Suprapubic skin (tissue), 4 donors: ENCODE measurements at regions not wholly inside any gene's neighbourhood (a gene's known extent, or its start where the extent isn't known, plus 50 kb on each side); places are given as distances from the start of the nearest gene placed in this dataset.

Experiments
- DNase-seq, 2 donors: peaks; one replicate each; pipeline ENCODE4 v3.0.0-alpha.2; 2019; ENCODE audit warnings: low spot score in 2 of 2
- H3K27ac ChIP-seq: fragments of 200-600 bp; sonication (generic); one replicate; pipeline ENCODE4 v1.5.1; 2019
- H3K27me3 ChIP-seq: fragments of 200-600 bp; sonication (generic); one replicate; pipeline ENCODE4 v1.5.1; 2019
- H3K36me3 ChIP-seq: fragments of 200-600 bp; sonication (generic); one replicate; pipeline ENCODE4 v1.5.1; 2019
- H3K4me1 ChIP-seq: fragments of 200-600 bp; sonication (generic); one replicate; pipeline ENCODE4 v1.5.1; 2019
- H3K4me3 ChIP-seq: fragments of 200-600 bp; sonication (generic); one replicate; pipeline ENCODE4 v1.5.1; 2019; ENCODE audit warnings: mild to moderate bottlenecking
- H3K9me3 ChIP-seq: fragments of 200-600 bp; sonication (generic); one replicate; pipeline ENCODE4 v1.5.1; 2019
- CTCF ChIP-seq, 2 donors: fragments of 200-600 bp in 1 of 2; fragments of 450-650 bp in 1 of 2; sonication (generic) in 1 of 2; IDR thresholded peaks; one replicate each; pipeline ENCODE4 v1.5.1; 2016 to 2019; ENCODE audit warnings: antibody characterized with exemption in 2 of 2, mild to moderate bottlenecking in 1 of 2, moderate library complexity in 1 of 2
- EP300 ChIP-seq: sonication (generic); formaldehyde crosslinking; IDR thresholded peaks from one replicate; pipeline ENCODE4 v1.6.1; 2017; ENCODE audit warnings: antibody characterized with exemption
- POLR2A ChIP-seq, 2 donors: fragments of 450-650 bp; IDR thresholded peaks; one replicate each; pipeline ENCODE4 v1.6.1; 2017; ENCODE audit warnings: antibody characterized with exemption in 2 of 2, mild to moderate bottlenecking in 2 of 2, moderate library complexity in 2 of 2
- POLR2AphosphoS5 ChIP-seq, 3 donors: sonication (generic); formaldehyde crosslinking; IDR thresholded peaks; one replicate each; pipeline ENCODE4 v1.6.1; 2017; ENCODE audit warnings: antibody characterized with exemption in 3 of 3
- WGBS: methylation state at CpG from one replicate; pipeline ENCODE4 v1.1.5; 2018; 5-methylcytosine and 5-hydroxymethylcytosine counted together

- no peaks in the 10 kb centered on the region for H3K9me3 ChIP-seq
- TF ChIP-seq CTCF (IDR thresholded peaks at IDR 0.05) (no peak), POLR2AphosphoS5 (IDR thresholded peaks at IDR 0.05) (no peak), EP300 (no peak), POLR2A (IDR thresholded peaks at IDR 0.05) (no peak)
- H3K4me3 ChIP-seq: no peak overlapping the region
- no peaks in the 10 kb centered on the region for H3K27me3 ChIP-seq
- H3K4me1 ChIP-seq: peaks cover 10% of the 10 kb centered on the region
- H3K36me3 ChIP-seq: no peaks in the 10 kb centered on the region
- no peak for DNase-seq
- no peak overlapping the region for H3K27ac ChIP-seq
- WGBS: 85% methylated on average over 2 of the region's 2 CpGs
Measured at GRCh38 chr2:203809084-203809521, 58.5 kb upstream of the CTLA4 start.

- Histone ChIP-seq H3K4me1 (peaks cover 14% of the 10 kb centered on the region), H3K9me3 (no peaks in the 10 kb centered on the region), H3K27ac (no peak overlapping the region), H3K4me3 (no peak overlapping the region), H3K36me3 (no peaks in the 10 kb centered on the region), H3K27me3 (no peaks in the 10 kb centered on the region)
- 88% methylated on average over 3 of the region's 3 CpGs for WGBS
- TF ChIP-seq CTCF (IDR thresholded peaks at IDR 0.05) (no peak), POLR2AphosphoS5 (IDR thresholded peaks at IDR 0.05) (no peak), EP300 (no peak), POLR2A (IDR thresholded peaks at IDR 0.05) (no peak)
- no peak for DNase-seq
Measured at GRCh38 chr2:203809991-203810510, 57.5 kb upstream of the CTLA4 start.

- Histone ChIP-seq H3K27ac (no peak overlapping the region), H3K27me3 (no peaks in the 10 kb centered on the region), H3K4me1 (peaks cover 24% of the 10 kb centered on the region), H3K36me3 (no peaks in the 10 kb centered on the region), H3K4me3 (no peak overlapping the region), H3K9me3 (no peaks in the 10 kb centered on the region)
- DNase-seq: peak in 1 of 2 donors; percentile 74
- 66% methylated on average over 9 of the region's 9 CpGs for WGBS
- peak in 1 of 3 donors; percentile 57 for TF ChIP-seq POLR2AphosphoS5 (IDR thresholded peaks at IDR 0.05)
- TF ChIP-seq POLR2A (IDR thresholded peaks at IDR 0.05): no peak
- TF ChIP-seq CTCF (IDR thresholded peaks at IDR 0.05): no peak
- no peak for TF ChIP-seq EP300
Measured at GRCh38 chr2:203811491-203812221, 55.9 kb upstream of the CTLA4 start.

- TF ChIP-seq EP300 (no peak), POLR2AphosphoS5 (IDR thresholded peaks at IDR 0.05) (no peak), POLR2A (IDR thresholded peaks at IDR 0.05) (no peak), CTCF (IDR thresholded peaks at IDR 0.05) (no peak)
- Histone ChIP-seq H3K4me3 (no peak overlapping the region), H3K36me3 (no peaks in the 10 kb centered on the region), H3K27me3 (no peaks in the 10 kb centered on the region), H3K4me1 (peaks cover 24% of the 10 kb centered on the region), H3K27ac (no peak overlapping the region), H3K9me3 (no peaks in the 10 kb centered on the region)
- no peak for DNase-seq
- 85% methylated on average over 11 of the region's 11 CpGs for WGBS
Measured at GRCh38 chr2:203812294-203813221, 55.0 kb upstream of the CTLA4 start.

DNA sequence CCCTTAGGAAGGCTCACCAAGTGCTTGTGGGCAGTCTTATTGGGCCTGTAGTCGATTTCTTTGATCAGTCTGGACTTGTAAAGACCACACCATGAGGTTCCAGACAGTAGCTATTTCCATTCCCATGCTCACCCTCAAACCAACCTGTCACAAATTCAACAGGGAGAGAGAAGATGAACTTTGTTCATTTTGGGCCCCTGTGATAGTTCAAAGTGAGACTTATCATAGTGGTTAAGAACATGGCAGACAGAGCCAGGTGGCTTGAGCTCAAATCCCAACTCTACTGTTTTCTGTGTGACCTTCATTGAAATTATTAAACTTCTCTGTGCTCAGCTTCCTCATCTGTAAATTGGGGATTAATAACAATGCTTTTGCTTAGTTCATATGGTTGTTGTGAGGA lies 53.9 kb upstream of the CTLA4 start:
- no peaks in the 10 kb centered on the region for H3K36me3 ChIP-seq
- H3K27me3 ChIP-seq: no peaks in the 10 kb centered on the region
- 63% methylated on average over 1 of the region's 1 CpG for WGBS
- DNase-seq: no peak
- no peak overlapping the region for H3K27ac ChIP-seq
- H3K4me1 ChIP-seq: peaks cover 24% of the 10 kb centered on the region
- no peaks in the 10 kb centered on the region for H3K9me3 ChIP-seq
- TF ChIP-seq EP300 (no peak), POLR2A (IDR thresholded peaks at IDR 0.05) (no peak), POLR2AphosphoS5 (IDR thresholded peaks at IDR 0.05) (no peak), CTCF (IDR thresholded peaks at IDR 0.05) (no peak)
- H3K4me3 ChIP-seq: no peak overlapping the region
